HG03439 (cell line): ENCODE measurements at regions not wholly inside any gene's neighbourhood (a gene's known extent, or its start where the extent isn't known, plus 50 kb on each side); places are given as distances from the start of the nearest gene placed in this dataset.
"Not testable (repeated sequence)": the region's sequence is repeated elsewhere in the genome, so short reads cannot be mapped to it uniquely, and the experiment has no call there.

Source experiments
- ATAC-seq: cut with Tn5 transposase; IDR thresholded peaks from one replicate; pipeline ENCODE4 v1.9.1; 2021; ENCODE audit warnings: mild to moderate bottlenecking, moderate library complexity; ENCODE audit not compliant: unreplicated experiment

- no peak for ATAC-seq
Measured at GRCh38 chr4:179719766-179720450, 2277.7 kb upstream of the AGA start.

- not testable (repeated sequence) for ATAC-seq
Measured at GRCh38 chr4:179726491-179726890, 2284.3 kb upstream of the AGA start.

- no peak for ATAC-seq
Measured at GRCh38 chr4:179728305-179728704, 2286.1 kb upstream of the AGA start.

GRCh38 chr4:179736820-179737219 is 2294.6 kb upstream of the AGA start:
- ATAC-seq: not testable (repeated sequence)

GRCh38 chr4:179738822-179739221 is 2296.6 kb upstream of the AGA start:
- ATAC-seq: no peak

- no peak for ATAC-seq
Measured at GRCh38 chr4:179747218-179747910, 2305.1 kb upstream of the AGA start.

- no peak for ATAC-seq
Measured at GRCh38 chr4:179748837-179749236, 2306.6 kb upstream of the AGA start.

GRCh38 chr4:179750374-179750773 is 2308.1 kb upstream of the AGA start:
- no peak for ATAC-seq

GRCh38 chr4:179751669-179752068 is 2309.4 kb upstream of the AGA start:
- no peak for ATAC-seq

- ATAC-seq: no peak
Measured at GRCh38 chr4:179755322-179755721, 2313.1 kb upstream of the AGA start.

GRCh38 chr4:179757641-179758040 is 2315.4 kb upstream of the AGA start:
- no peak for ATAC-seq

GRCh38 chr4:179762840-179763239 is 2320.6 kb upstream of the AGA start:
- ATAC-seq: no peak

- no peak for ATAC-seq
Measured at GRCh38 chr4:179766938-179767337, 2324.7 kb upstream of the AGA start.

- no peak for ATAC-seq
Measured at GRCh38 chr4:179768996-179769395, 2326.8 kb upstream of the AGA start.

GRCh38 chr4:179797738-179798137 is 2355.5 kb upstream of the AGA start:
- no peak for ATAC-seq

- ATAC-seq: no peak
Measured at GRCh38 chr4:179803857-179804256, 2361.6 kb upstream of the AGA start.

GRCh38 chr4:179804440-179804839 is 2362.2 kb upstream of the AGA start:
- no peak for ATAC-seq

- ATAC-seq: no peak
Measured at GRCh38 chr4:179817317-179817716, 2375.1 kb upstream of the AGA start.

- no peak for ATAC-seq
Measured at GRCh38 chr4:179823342-179823741, 2381.1 kb upstream of the AGA start.

- ATAC-seq: no peak
Measured at GRCh38 chr4:179831274-179831673, 2389.0 kb upstream of the AGA start.

- ATAC-seq: no peak
Measured at GRCh38 chr4:179836179-179837075, 2394.2 kb upstream of the AGA start.

- ATAC-seq: no peak
Measured at GRCh38 chr4:179843370-179843769, 2399.8 kb upstream of the TENM3 start.
